Endothelial cell of umbilical vein (primary cell): ENCODE measurements at regions not wholly inside any gene's neighbourhood (a gene's known extent, or its start where the extent isn't known, plus 50 kb on each side); places are given as distances from the start of the nearest gene placed in this dataset.

Experiments
- BruUV-seq: library from RNA; stranded (reverse); fragments of 400-500 nt; replicated peaks from 2 replicates; lab custom pipeline; 2021; lab: Mats Ljungman, UMichigan
- CTCF ChIA-PET: fragments of 300-600, 350-600 bp; sonication (Branson Sonifier 250); formaldehyde crosslinking; loops from one replicate; lab custom pipeline; 2021; ENCODE audit warnings: antibody characterized with exemption, inconsistent platforms; lab: Charles Lee
- POLR2A ChIA-PET: fragments of 300-600, 350-600 bp; sonication (Branson Sonifier 250); formaldehyde crosslinking; loops from one replicate; lab custom pipeline; 2021; ENCODE audit warnings: antibody characterized with exemption, inconsistent platforms; lab: Charles Lee
- DNase-seq: peaks from one replicate; pipeline ENCODE4 v3.0.0-alpha.2; 2011; ENCODE audit warnings: low read depth, low spot score
- FAIRE-seq: peaks from 2 replicates; lab custom pipeline; 2011; peaks lifted over from hg19 to GRCh38; lab: Jason Lieb, UNC
- H2AFZ ChIP-seq: 2 replicates; pipeline ENCODE4 v1.6.0; 2012; ENCODE audit warnings: low read depth, low read length, control low read depth, inconsistent platforms
- H3K27ac ChIP-seq: 2 replicates; pipeline ENCODE4 v1.5.1; 2011; ENCODE audit warnings: low read depth, mild to moderate bottlenecking, control low read depth, low read length, moderate library complexity; ENCODE audit not compliant: insufficient read depth
- H3K27me3 ChIP-seq, 2 experiments: 2 replicates each; pipeline versions ENCODE4 v1.6.0 to v1.6.1; 2011; ENCODE audit warnings: low read length in 2 of 2, mixed read lengths in 1 of 2; ENCODE audit not compliant: control insufficient read depth in 2 of 2, insufficient read depth in 2 of 2
- H3K36me3 ChIP-seq, 2 experiments: 2 replicates in 1 of 2; 3 replicates in 1 of 2; pipeline ENCODE4 v1.5.1; 2011; ENCODE audit warnings: low read length in 2 of 2, mild to moderate bottlenecking in 1 of 2, moderate library complexity in 1 of 2; ENCODE audit not compliant: control insufficient read depth in 2 of 2, insufficient read depth in 2 of 2; ENCODE audit errors: extremely low read depth in 1 of 2
- H3K4me1 ChIP-seq: 3 replicates; pipeline ENCODE4 v1.5.1; 2011; ENCODE audit warnings: mild to moderate bottlenecking, low read length; ENCODE audit not compliant: control insufficient read depth, insufficient read depth; ENCODE audit errors: extremely low read depth
- H3K4me2 ChIP-seq: 2 replicates; pipeline ENCODE4 v1.6.1; 2011; ENCODE audit warnings: low read length, control low read depth, mixed read lengths; ENCODE audit not compliant: insufficient read depth
- H3K4me3 ChIP-seq, 3 experiments: fragments of 200-600 bp in 1 of 3; sonication (generic), shearing (Covaris generic) in 1 of 3; replicated peaks in 1 of 3; 2 replicates each; pipeline ENCODE4 v1.5.1; 2011 to 2016; ENCODE audit warnings: control low read depth in 3 of 3, low read length in 3 of 3, mild to moderate bottlenecking in 2 of 3, inconsistent platforms in 1 of 3, low read depth in 1 of 3, moderate library complexity in 1 of 3; ENCODE audit not compliant: insufficient read depth in 1 of 3
- H3K79me2 ChIP-seq: 2 replicates; pipeline ENCODE4 v1.6.0; 2012; ENCODE audit warnings: low read length, inconsistent platforms; ENCODE audit not compliant: control insufficient read depth, insufficient read depth
- H3K9ac ChIP-seq: replicated peaks from 2 replicates; pipeline ENCODE3; 2011; ENCODE audit warnings: low read length, control low read depth; ENCODE audit not compliant: insufficient read depth; ENCODE audit errors: extremely low read depth
- H3K9me1 ChIP-seq: replicated peaks from 3 replicates; pipeline ENCODE4 v1.6.0; 2011; ENCODE audit warnings: mild to moderate bottlenecking, low read length; ENCODE audit not compliant: control insufficient read depth, insufficient read depth; ENCODE audit errors: extremely low read depth
- H3K9me3 ChIP-seq: replicated peaks from 2 replicates; pipeline ENCODE4 v1.5.1; 2012; ENCODE audit warnings: low read length, inconsistent platforms; ENCODE audit not compliant: control insufficient read depth, insufficient read depth
- H4K20me1 ChIP-seq: replicated peaks from 2 replicates; pipeline ENCODE3; 2011; ENCODE audit warnings: mild to moderate bottlenecking, low read length; ENCODE audit not compliant: control insufficient read depth, insufficient read depth; ENCODE audit errors: extremely low read depth
- CTCF ChIP-seq, 2 donors: IDR thresholded peaks; 1 replicate in 1 of 2; 2 replicates in 1 of 2; pipeline ENCODE4 v1.5.1; 2011; ENCODE audit warnings: low read length in 2 of 2, mild to moderate bottlenecking in 2 of 2, moderate library complexity in 2 of 2, control low read depth in 1 of 2, inconsistent platforms in 1 of 2, low read depth in 1 of 2; ENCODE audit not compliant: insufficient read depth in 1 of 2; ENCODE audit errors: extremely low read depth in 1 of 2
- EZH2 ChIP-seq: IDR thresholded peaks from 2 replicates; pipeline ENCODE4 v1.6.1; 2012; ENCODE audit warnings: borderline replicate concordance, low read depth, mild to moderate bottlenecking, moderate library complexity, low read length, inconsistent platforms; ENCODE audit not compliant: severe bottlenecking
- FOS ChIP-seq: IDR thresholded peaks from 2 replicates; pipeline ENCODE4 v1.6.1; 2011; ENCODE audit warnings: mild to moderate bottlenecking, low read length, moderate library complexity, borderline replicate concordance; ENCODE audit not compliant: insufficient read depth
- GATA2 ChIP-seq: IDR thresholded peaks from 2 replicates; pipeline ENCODE4 v1.7.0; 2011; ENCODE audit warnings: low read depth, mild to moderate bottlenecking, moderate library complexity, mixed read lengths, low read length; ENCODE audit not compliant: insufficient read length, insufficient read depth
- JUN ChIP-seq: IDR thresholded peaks from 2 replicates; pipeline ENCODE4 v1.6.1; 2011; ENCODE audit warnings: borderline replicate concordance, low read depth; ENCODE audit not compliant: insufficient read length, insufficient read depth
- MAX ChIP-seq: IDR thresholded peaks from 2 replicates; pipeline ENCODE4 v1.6.1; 2011; ENCODE audit not compliant: insufficient read depth, insufficient read length
- MYC ChIP-seq: IDR thresholded peaks from one replicate; pipeline ENCODE4 v1.6.1; 2011; ENCODE audit warnings: mild to moderate bottlenecking, low read depth, low read length
- POLR2A ChIP-seq: IDR thresholded peaks from 2 replicates; pipeline ENCODE4 v1.6.1; 2012; ENCODE audit warnings: low read depth, mild to moderate bottlenecking, control low read depth, low read length
- POLR2AphosphoS5 ChIP-seq: IDR thresholded peaks from 2 replicates; pipeline ENCODE4 v1.6.1; 2012; ENCODE audit warnings: low read depth, mild to moderate bottlenecking, control low read depth, low read length, moderate library complexity; ENCODE audit not compliant: insufficient read depth
- dilution Hi-C: fragments of 300-500 bp; cut with MboI; formaldehyde crosslinking; loops from one replicate; pipeline ENCODE4 v1.15.0; 2019; ENCODE audit warnings: low sequenced_read_pairs; ENCODE audit not compliant: extremely low pct_ligation_motif_present
- intact Hi-C: fragments of 100-400 bp; cut with micrococcal nuclease; formaldehyde crosslinking; loops from one replicate; pipeline ENCODE4 v1.10.0; 2022

DNA sequence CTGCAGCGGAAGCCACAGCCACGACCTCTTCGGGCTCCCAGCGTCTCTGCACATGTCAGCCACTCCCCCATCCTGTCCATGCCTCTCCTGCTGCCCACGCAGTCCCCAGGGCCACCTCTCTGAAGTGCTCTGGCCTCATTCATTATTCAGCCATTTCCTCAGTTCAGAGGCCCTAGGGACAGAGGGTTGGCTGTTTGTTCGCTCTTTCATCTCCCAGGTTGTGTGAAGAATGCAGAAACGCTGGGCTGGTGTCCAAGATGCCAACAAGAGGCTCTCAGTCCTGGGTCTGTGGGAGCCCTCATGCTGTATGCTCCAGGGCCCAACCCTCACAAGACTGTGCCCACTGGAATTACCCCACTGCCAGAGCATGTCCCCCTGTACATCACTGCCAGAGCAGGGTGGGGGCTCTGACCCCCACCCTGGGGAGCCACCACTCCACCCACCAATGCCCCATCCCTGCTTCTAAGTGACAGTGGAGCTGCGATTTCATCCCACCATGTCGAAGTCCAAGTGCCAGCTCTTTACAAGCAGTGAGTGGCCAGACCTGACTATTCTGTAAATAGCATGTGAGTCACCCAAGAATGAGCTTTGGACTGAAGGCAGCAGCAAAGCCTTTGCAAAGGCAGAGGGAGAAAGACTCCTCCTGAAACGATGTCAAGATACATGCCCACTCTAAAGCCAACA, 209.6 kb downstream of the BUD13 start:
- peaks cover 9% of the 10 kb centered on the region for H3K4me1 ChIP-seq

More for the DNA sequence above, 209.6 kb downstream of the BUD13 start:
- Histone ChIP-seq H3K9me3 (no peaks in the 10 kb centered on the region), H3K79me2 (no peaks in the 10 kb centered on the region), H3K36me3 (no peaks in the 10 kb centered on the region), H3K27me3 (no peaks in the 10 kb centered on the region), H3K27ac (no peak overlapping the region), H3K4me2 (no peak overlapping the region), H3K9ac (no peak overlapping the region), H4K20me1 (no peaks in the 10 kb centered on the region), H3K4me3 (no peak overlapping the region), H3K9me1 (no peaks in the 10 kb centered on the region), H2AFZ (no peak overlapping the region)
- intact Hi-C loops (no loop called here), dilution Hi-C loops (no loop called here)
- no TSS peak for BruUV-seq
- CTCF ChIA-PET: interaction anchor here (0.9 to 1.0 kb wide), 4 partner anchors 14 to 79 kb away, joined by 3 to 7 read pairs (median 4); no protein-coding TSS in a partner anchor
- FAIRE-seq: peak; percentile 31
- no peak for TF ChIP-seq EZH2
- no peak for TF ChIP-seq FOS
- TF ChIP-seq GATA2: no peak
- no peak for TF ChIP-seq MAX
- no peak for TF ChIP-seq POLR2A
- TF ChIP-seq MYC: no peak
- no peak for TF ChIP-seq POLR2AphosphoS5
- TF ChIP-seq CTCF (IDR thresholded peaks at IDR 0.05; ENCODE audit: extremely low read depth in 1 of 2, insufficient read depth in 1 of 2, low read depth in 1 of 2, low read length in 2 of 2): no peak
- no peak for TF ChIP-seq JUN
- POLR2A ChIA-PET: no interaction called here
- peak; percentile 9 for DNase-seq
